NCI-H2029 treated with DMSO at 0.1 percent for 48 hours (cell line): ENCODE measurements at regions not wholly inside any gene's neighbourhood (a gene's known extent, or its start where the extent isn't known, plus 50 kb on each side); places are given as distances from the start of the nearest gene placed in this dataset.

ENCODE experiments used
- DNase-seq: peaks from one replicate; lab custom pipeline; 2025; lab: John Stamatoyannopoulos, UW

DNA sequence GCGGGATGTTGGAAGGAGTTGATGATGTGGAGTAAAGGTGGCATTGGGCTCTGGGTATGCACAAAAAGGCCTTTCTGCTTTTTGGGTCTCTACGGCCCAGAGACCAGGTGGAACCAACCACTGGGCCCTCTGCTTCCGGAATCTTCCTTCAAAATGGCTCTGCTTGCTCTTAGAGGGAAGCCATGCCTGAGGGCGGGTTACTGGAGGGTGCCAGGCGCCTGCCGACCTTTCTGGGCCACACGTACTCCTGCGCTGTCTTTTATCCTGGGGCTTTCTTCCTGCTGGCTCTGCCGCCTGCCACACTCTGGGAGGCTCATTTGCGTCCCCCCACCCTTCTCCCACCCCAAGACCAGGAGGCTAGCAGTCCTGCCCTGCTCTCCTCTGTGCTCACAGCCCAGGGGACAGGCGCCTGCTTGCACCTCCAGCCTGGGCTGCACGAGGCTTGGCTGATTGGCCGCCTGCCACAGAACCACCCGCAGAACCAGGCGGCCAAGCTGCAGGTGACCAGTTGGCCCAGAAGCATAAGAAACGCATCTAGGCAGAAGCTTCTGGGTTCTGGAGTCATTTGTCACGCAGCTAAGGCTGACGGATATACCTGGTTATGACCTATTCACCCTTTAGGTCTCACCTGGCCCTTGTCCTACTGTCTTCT, 536.9 kb downstream of the TBC1D22A start:
- DNase-seq: no peak

- DNase-seq: no peak
Observed at GRCh38 chr22:47298017-47298785, 535.8 kb downstream of the TBC1D22A start.

- no peak for DNase-seq
Observed at GRCh38 chr22:47297261-47298016, 535.0 kb downstream of the TBC1D22A start.

DNA sequence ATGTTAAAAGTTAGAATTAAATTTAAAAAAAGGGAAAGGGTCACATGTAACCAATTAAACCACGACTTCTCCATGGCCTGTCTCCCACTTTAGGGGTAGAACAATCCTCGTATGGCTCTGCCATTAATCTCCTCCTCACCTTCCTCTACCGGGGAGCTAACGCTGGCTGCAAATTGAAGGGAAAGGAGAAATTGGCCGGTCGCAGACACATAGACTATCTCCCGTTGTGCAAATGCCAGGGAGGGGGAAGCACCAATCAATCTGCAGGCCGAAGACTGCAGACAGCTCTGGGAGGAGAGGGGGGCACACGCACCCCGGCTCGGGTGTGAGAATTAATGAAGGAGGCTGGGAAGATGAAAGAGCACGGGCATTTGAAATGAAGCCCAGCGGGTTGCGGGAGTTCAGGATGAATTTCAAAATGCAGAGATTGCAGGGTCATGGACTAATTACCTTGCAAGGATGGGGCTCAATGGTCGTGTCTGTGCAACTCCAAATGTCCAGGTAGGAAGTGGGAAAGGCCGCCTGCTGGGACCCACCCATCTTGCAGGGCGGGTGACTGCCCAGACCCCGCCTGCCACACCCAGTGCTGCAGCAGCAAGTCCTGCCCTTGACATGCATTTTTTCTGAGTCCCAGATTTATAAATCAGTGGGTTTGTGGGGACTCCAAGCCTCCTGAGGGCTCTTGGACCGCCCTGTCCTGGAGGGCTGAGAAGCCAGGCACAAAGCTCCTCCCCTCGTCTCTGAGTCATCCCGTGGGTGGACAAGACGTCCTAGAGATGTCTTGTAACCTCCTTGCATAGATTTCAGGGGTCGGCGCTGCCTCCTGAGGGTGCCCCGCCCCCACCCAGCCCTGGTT, 534.2 kb downstream of the TBC1D22A start:
- DNase-seq: no peak

DNA sequence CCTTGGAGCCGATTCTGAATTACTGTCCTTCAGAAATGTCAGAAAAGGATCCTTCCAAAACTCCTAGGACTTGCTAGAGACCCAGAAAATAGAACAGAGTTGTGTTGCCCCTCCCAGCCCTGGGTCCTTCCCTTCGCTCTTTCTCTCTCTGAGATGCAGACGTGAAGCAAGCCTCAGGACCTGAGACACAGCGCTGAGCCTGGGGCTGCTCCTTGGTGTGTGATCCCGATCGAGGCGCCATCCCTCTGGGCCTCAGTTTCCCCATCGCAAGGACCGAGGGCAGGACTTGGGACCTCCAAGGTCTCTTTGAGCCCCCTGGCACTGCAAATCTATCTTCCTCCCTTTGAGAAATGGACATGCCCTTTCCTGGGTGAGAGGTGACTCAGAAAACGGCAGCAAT, 533.5 kb downstream of the TBC1D22A start:
- no peak for DNase-seq

- no peak for DNase-seq
Observed at GRCh38 chr22:47295226-47295901, 532.9 kb downstream of the TBC1D22A start.

DNA sequence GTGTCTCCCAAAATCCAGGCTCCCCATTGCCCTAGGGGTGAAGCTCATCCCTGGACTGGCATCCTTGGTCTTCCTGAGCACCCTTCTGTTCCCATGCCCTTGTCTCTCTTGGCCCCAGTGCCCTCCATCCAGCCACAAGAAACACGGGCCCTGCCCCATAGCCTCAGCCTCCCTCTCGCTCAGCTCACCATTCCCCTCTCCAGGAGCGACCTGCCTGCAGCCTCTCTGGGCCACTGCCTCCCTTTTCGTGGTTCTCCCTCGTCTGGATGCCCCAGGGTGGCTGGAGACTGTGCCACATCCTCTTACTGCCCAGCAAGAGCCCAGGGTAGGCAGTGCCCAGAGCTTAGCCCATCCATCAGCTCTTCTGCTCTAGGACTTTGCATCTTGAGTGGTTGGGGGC, 532.1 kb downstream of the TBC1D22A start:
- no peak for DNase-seq

DNA sequence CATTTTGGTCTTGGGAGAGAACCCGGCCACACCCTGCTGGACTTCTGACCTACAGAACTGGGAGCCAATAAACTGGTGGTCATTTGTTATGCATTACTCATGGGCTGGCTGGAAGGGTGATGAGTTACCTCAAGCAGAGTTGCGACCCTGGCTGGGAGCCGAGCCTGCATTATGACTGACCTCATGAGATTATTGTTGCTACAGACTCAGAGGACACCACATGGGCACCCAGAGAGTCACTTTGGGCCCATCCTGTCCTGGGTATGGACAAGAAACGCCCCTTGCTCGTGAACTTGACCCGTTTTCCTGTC, 531.7 kb downstream of the TBC1D22A start:
- DNase-seq: no peak

DNA sequence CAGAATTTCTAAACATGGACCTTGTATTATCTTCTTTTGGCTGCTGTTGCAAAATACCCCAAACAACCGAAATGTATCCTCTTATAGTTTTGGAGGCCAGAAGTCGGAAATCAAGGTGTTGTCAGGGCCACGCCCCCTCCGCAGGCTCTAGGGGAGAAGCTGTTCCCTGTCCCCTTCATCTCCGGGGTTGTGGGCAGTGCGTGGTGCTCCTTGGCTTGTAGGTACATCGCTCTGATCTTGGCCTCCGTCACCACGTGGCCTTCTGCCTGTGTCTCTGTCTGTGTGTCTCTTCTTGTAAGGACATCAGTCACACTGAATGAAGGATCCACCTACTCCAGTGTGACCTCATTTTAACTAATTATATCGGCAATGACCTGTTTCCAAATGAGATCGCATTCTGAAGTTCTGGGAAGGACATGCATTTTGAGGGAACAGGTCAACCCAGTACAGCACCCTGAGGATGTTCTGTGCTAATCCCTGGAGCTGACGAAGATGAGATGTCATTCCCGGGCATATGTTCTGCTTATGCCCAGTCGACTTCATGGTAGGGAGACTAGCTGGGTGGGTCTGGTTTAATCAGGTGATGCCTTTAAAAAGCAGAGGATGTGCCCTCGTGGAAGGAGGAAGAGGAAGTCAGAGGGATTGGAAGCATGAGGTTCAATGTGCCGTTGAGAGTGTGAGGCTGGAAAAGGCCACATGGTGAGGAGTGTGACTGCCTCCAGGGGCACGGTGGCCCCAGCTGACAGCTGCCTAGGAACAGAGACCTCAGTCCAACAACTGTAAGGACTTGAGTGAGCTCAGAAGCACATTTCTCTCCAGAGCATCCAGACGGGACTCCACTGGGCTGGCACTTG, 531.1 kb downstream of the TBC1D22A start:
- no peak for DNase-seq

DNA sequence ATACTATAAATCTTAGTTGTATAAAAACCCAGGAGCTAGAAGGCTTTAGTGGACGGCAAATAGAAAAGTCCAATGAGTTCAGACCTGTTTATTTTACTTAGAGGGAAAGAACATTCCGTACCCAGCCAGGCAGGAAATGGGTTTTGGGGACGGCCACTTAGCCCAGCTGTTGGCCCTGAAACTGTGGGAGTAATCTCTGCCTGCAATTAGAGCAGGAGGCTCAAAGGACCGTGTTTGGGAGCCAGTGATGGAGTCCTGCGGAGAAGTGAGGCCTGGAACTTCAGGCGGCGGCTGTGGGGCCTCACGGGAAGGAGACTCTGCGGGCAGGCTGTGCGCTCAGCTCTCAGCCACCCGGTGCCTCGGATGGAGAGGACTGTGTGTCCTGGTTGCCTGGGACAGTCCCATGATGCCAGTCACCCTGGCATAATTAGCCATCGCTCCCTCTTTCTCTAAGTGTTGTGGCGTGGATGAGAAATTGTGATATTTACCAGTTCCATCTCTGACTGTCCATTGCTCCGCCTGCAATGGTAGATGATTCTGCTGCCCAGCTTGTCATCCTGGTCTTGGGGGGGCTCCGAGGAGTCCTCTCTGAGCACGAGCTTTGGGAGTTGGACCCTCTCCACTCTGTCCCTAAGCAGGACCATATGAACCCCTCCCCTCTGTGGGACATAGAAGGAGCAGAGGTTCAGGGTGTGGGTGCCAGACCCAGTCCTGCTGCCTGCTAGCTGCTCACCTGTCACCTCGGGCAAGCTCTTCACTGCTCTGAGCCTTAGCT, 530.3 kb downstream of the TBC1D22A start:
- no peak for DNase-seq

GRCh38 chr22:47291565-47292495, 529.4 kb downstream of the TBC1D22A start:
- DNase-seq: no peak

GRCh38 chr22:47290706-47291430, 528.4 kb downstream of the TBC1D22A start:
- DNase-seq: no peak

DNA sequence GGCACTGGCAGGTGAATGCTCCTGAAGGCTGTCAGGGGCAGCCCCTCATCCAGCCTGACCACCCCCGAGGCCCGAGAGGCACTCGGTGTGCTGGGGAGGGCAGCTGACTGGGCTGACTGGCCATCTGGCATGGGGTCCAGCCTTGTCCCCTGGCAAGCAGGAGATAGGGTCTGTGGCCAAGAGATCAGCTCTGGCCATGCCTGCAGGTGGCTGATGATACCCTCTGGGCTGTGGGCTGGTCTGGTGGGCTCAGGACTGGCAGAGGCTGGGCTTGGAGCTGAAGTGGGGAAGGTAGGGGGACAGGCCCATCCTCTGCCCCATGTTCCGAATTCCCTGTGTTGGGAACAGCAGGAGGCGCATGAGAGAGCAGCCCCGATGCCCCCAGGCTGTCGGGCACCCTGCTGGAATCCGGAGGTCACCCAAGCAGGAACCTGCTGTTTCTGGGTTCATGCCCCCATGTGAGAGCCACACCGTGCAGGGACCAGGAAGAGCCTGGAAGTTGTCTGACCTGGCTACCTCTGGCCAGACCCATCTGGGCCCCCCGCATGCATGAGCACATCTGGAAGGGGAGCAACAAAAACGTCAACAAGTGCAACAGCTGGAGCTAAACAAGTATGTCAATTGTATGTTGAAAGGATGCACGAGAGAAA, 527.0 kb downstream of the TBC1D22A start:
- no peak for DNase-seq

DNA sequence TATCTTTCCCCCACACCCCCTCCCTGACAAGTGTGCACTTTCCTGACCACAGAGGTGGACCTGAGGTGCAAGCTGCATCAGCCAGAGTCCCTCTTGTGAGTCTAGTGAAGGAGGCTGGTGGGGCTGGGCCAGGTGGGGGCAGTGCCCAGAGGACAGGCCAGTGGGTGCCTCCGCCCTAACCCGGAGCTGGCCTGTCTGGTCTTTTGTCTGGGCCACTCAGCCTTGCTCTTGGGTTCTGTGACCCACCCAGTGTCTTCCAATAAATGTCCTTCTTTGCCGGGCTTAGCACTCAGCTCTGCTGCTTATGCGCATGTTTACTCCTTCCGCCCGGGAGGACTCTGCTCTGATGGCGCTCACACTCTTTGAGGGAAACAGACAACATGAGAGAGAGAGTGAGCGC, 526.2 kb downstream of the TBC1D22A start:
- DNase-seq: no peak

DNA sequence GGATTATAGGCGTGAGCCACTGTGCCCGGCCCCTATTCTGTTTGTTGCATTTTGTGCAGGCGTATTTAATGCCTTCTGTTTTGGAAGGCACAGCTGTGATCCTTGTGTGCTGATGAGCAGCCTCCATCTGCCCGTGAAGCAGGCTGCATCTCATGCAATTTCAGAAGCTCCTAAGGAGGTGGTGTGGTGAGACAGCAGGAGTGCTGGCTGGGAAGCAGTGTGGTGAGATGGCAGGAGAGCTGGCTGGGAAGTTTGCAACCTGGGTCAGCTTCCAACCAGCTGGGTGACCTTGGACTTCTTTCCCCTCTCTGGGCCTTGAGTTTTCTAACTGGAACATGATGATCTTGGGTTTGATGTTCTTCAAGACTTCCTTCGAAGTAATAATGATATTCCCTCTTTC, 525.1 kb downstream of the TBC1D22A start:
- no peak for DNase-seq

- no peak for DNase-seq
Observed at GRCh38 chr22:47286590-47286989, 524.1 kb downstream of the TBC1D22A start.

- no peak for DNase-seq
Observed at GRCh38 chr22:47285981-47286380, 523.5 kb downstream of the TBC1D22A start.

- DNase-seq: no peak
Observed at GRCh38 chr22:47284822-47285221, 522.4 kb downstream of the TBC1D22A start.
